Parathyroid adenoma (tissue), 2 donors: ENCODE measurements at regions not wholly inside any gene's neighbourhood (a gene's known extent, or its start where the extent isn't known, plus 50 kb on each side); places are given as distances from the start of the nearest gene placed in this dataset.

Source experiments
- H2AFZ ChIP-seq: fragments of 300-600 bp; sonication (generic); one replicate; pipeline ENCODE4 v1.7.0; 2017; ENCODE audit warnings: antibody characterized with exemption, mild to moderate bottlenecking
- H3K27ac ChIP-seq: fragments of 300-600 bp; sonication (generic); one replicate; pipeline ENCODE4 v1.7.0; 2017
- H3K27me3 ChIP-seq: fragments of 300-600 bp; sonication (generic); one replicate; pipeline ENCODE4 v1.7.0; 2017; ENCODE audit warnings: low read length; ENCODE audit not compliant: control insufficient read depth, insufficient read depth
- H3K36me3 ChIP-seq: fragments of 300-600 bp; sonication (generic); one replicate; pipeline ENCODE4 v1.7.0; 2017; ENCODE audit warnings: low read length; ENCODE audit not compliant: control insufficient read depth, insufficient read depth
- H3K4me1 ChIP-seq: fragments of 300-600 bp; sonication (generic); one replicate; pipeline ENCODE4 v1.7.0; 2017; ENCODE audit warnings: control low read depth
- H3K4me2 ChIP-seq: fragments of 300-600 bp; sonication (generic); one replicate; pipeline ENCODE4 v1.7.0; 2017; ENCODE audit warnings: low read length
- H3K4me3 ChIP-seq: fragments of 300-600 bp; sonication (generic); one replicate; pipeline ENCODE4 v1.7.0; 2017; ENCODE audit warnings: low read depth, low read length
- H3K79me2 ChIP-seq: fragments of 300-600 bp; sonication (generic); one replicate; pipeline ENCODE4 v1.7.0; 2017; ENCODE audit warnings: control low read depth
- H3K9ac ChIP-seq: fragments of 300-600 bp; sonication (generic); one replicate; pipeline ENCODE4 v1.7.0; 2017; ENCODE audit warnings: mild to moderate bottlenecking
- H3K9me3 ChIP-seq: fragments of 300-600 bp; sonication (generic); one replicate; pipeline ENCODE4 v1.7.0; 2017; ENCODE audit warnings: low read length; ENCODE audit not compliant: control insufficient read depth
- CTCF ChIP-seq: fragments of 300-600 bp; sonication (generic); IDR thresholded peaks from one replicate; pipeline ENCODE4 v1.7.0; 2017; ENCODE audit warnings: antibody characterized with exemption, mild to moderate bottlenecking
- donor health status: primary hyperparathyroidism.

- Histone ChIP-seq H3K27ac (no peak overlapping the region), H3K4me2 (no peak overlapping the region)
Observed at GRCh38 chr1:36653850-36654249, 171.1 kb upstream of the CSF3R start.

GRCh38 chr1:36652586-36652985 is 169.9 kb upstream of the CSF3R start:
- no peaks in the 10 kb centered on the region for H3K36me3 ChIP-seq
- no peaks in the 10 kb centered on the region for H3K9me3 ChIP-seq
- no peak overlapping the region for H3K4me2 ChIP-seq
- H3K4me1 ChIP-seq, result no peaks in the 10 kb centered on the region
- H3K79me2 ChIP-seq, result no peaks in the 10 kb centered on the region
- TF ChIP-seq CTCF, result no peak
- H3K9ac ChIP-seq, result no peak overlapping the region
- no peak overlapping the region for H2AFZ ChIP-seq
- H3K4me3 ChIP-seq, result no peak overlapping the region
- H3K27ac ChIP-seq, result no peak overlapping the region
- no peaks in the 10 kb centered on the region for H3K27me3 ChIP-seq

More at GRCh38 chr1:36653850-36654249, 171.1 kb upstream of the CSF3R start:
- H3K9ac ChIP-seq, result no peak overlapping the region
- H3K79me2 ChIP-seq, result no peaks in the 10 kb centered on the region
- no peak overlapping the region for H3K4me3 ChIP-seq
- no peaks in the 10 kb centered on the region for H3K27me3 ChIP-seq
- no peaks in the 10 kb centered on the region for H3K36me3 ChIP-seq
- H3K4me1 ChIP-seq, result no peaks in the 10 kb centered on the region
- H3K9me3 ChIP-seq, result no peaks in the 10 kb centered on the region
- H2AFZ ChIP-seq, result no peak overlapping the region
- no peak for TF ChIP-seq CTCF

GRCh38 chr1:36652011-36652410 is 169.3 kb upstream of the CSF3R start:
- no peaks in the 10 kb centered on the region for H3K4me1 ChIP-seq
- no peaks in the 10 kb centered on the region for H3K36me3 ChIP-seq
- H3K4me3 ChIP-seq, result no peak overlapping the region
- TF ChIP-seq CTCF, result no peak
- no peak overlapping the region for H3K9ac ChIP-seq
- no peaks in the 10 kb centered on the region for H3K27me3 ChIP-seq
- no peak overlapping the region for H2AFZ ChIP-seq
- no peak overlapping the region for H3K27ac ChIP-seq
- no peaks in the 10 kb centered on the region for H3K79me2 ChIP-seq
- H3K4me2 ChIP-seq, result no peak overlapping the region
- no peaks in the 10 kb centered on the region for H3K9me3 ChIP-seq

- H3K79me2 ChIP-seq, result no peaks in the 10 kb centered on the region
- H3K27me3 ChIP-seq, result no peaks in the 10 kb centered on the region
- no peaks in the 10 kb centered on the region for H3K9me3 ChIP-seq
- H3K4me2 ChIP-seq, result no peak overlapping the region
- H3K4me3 ChIP-seq, result no peak overlapping the region
- H3K27ac ChIP-seq, result no peak overlapping the region
- no peak overlapping the region for H3K9ac ChIP-seq
- no peaks in the 10 kb centered on the region for H3K4me1 ChIP-seq
- H3K36me3 ChIP-seq, result no peaks in the 10 kb centered on the region
- no peak overlapping the region for H2AFZ ChIP-seq
- no peak for TF ChIP-seq CTCF
Observed at GRCh38 chr1:36651176-36651910, 168.6 kb upstream of the CSF3R start.
